GM19397 (cell line): ENCODE measurements at regions not wholly inside any gene's neighbourhood (a gene's known extent, or its start where the extent isn't known, plus 50 kb on each side); places are given as distances from the start of the nearest gene placed in this dataset.

Source experiments
- ATAC-seq: cut with Tn5 transposase; IDR thresholded peaks from one replicate; pipeline ENCODE4 v1.9.1; 2021; ENCODE audit warnings: mild to moderate bottlenecking, moderate library complexity; ENCODE audit not compliant: unreplicated experiment

GRCh38 chr3:59653405-59654122 is 603.7 kb upstream of the CFAP20DC start:
- no peak for ATAC-seq

DNA sequence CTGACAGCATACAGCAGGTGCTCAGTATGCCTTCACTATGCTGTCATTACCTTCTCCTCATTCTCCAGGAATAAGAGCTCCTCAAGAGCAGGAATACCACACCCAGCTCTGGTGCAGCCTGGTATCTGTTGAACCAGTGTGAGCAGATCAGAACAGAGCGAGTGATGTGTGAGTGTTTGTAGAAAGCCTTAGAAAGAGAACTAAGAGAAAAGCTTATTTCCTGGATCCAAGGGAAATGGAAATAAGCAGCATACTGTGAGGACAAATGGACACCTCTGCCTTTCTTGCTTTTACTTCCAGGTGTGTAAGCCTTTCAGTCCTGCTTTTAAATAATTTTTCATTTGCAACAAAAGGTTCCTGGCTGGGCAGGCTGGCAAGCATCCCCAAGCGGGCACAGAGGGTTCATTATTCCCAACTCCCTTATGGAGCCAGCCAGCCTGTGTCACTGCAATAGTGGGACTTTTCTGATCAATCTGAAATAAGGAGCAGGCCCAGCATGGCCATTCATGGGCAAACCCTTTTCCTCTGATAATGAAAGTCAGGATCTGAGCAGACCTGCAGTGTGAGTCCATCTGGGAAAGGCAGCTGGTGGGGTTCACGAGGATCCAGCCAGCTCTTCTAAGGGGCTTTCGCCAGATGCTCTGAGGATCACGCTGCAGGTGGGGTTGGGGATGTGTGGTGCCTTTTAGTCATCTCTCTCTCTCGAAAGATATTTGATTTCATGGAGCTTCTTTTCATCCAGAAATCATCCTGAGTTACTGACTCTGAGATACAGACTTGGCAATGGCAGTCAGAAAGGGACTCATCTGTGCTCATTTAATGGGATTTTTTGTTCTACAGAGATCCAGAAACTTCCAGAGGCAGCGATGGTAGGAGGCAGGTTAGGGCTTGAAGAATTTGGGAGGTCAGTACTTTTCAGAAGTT is 594.9 kb upstream of the CFAP20DC start:
- no peak for ATAC-seq

DNA sequence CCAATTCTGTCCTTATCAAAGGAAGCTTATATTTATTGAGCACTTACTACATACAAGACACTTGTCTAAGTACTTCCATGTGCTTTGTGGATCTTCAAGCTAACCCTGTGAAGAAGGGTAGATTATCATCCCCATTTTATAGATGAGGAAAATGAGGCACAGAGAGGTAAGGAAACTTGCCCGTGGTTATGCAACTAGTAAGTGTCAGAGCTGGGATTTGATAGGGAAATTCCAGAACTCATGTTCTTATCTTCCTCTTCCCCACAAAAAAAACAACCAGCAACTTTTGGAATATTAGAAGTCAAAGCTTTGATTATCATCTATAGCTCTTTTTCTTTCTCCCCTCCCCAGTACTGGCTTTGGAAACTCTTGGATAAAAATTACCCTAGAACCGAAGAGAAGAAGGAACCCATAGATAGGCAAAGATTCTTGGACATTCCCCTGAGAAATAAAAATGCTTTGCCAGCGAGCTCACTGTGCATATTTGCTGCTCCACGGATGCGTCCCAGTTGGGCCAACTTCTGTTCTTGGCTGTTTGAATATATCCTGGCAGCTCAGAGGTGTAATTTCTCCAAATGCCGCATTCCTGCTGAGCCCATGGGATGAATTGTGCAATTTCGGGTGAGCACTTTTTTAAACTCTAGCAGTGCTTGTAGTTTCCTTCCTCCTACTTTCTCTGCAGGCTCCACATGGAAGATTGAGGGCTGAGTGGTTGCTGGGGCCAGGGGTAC is 591.5 kb upstream of the CFAP20DC start:
- no peak for ATAC-seq

- no peak for ATAC-seq
Measured at GRCh38 chr3:59632760-59633573, 583.1 kb upstream of the CFAP20DC start.

- no peak for ATAC-seq
Measured at GRCh38 chr3:59631482-59631881, 581.7 kb upstream of the CFAP20DC start.

GRCh38 chr3:59621037-59621436 is 571.2 kb upstream of the CFAP20DC start:
- ATAC-seq = no peak

DNA sequence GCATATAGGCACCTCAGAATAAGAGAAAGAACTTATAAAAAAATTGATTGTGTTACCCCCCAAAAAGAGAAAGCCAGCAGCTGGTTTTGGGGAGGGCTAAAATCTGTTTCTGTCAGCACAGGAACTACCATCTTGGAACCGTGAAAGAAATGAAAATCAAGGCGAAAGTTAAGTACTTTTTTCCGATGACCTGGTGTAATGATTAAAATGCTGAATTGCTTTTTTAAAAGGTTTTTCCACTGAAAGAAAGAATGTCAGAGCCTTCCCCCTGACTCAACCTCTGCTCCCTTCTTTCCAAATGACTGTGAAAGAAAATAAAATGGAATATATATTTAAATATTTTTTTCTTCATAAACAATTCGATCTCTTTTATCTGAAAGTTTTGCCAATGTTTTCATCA is 570.5 kb upstream of the CFAP20DC start:
- ATAC-seq = no peak

DNA sequence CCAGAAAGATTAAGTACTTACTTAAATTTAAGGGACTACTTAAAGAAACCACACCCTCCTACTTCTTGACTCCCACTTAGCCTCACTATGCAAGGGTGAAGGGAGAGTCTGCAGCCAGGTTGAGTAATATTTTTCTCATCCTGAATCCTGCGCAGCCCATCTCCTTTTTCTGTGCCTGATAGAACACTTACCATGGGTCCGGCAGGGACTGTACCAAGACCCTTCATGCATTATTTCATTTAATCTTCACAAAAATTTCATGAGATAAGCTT is 562.6 kb upstream of the CFAP20DC start:
- no peak for ATAC-seq

GRCh38 chr3:59611649-59612443 is 562.0 kb upstream of the CFAP20DC start:
- ATAC-seq = no peak

DNA sequence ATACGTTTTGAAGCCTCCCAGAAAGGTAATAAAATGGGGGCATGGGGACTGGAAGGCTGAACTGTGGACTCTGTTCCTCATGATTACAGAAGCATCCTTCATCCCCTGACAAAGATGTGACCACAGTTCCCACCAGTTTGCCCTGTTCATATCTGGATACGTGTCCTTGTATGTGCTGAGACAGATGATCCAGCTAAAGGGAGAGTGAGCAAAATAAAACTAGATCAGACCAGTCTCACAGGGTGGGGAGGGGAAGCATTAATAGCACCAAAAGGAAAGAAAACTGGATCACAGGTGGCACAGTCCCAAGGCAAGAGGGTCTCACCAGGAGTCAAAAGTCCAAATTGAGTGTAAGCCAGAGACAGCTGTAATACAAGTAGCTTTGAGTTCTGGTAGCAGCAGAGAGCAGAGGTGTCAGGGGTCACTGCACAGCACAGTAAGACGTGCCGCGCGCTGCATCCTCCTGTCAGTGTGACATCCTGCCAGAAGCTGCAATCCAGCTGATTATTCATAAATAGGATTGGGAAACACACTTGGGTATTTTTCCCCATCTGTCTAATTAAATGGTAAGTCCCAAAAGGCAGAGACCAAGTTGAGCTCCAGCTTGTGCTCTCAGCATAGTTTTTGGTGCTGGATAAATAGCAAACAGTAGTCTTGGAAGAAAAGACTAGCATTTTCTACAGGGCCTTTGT is 560.0 kb upstream of the CFAP20DC start:
- no peak for ATAC-seq

DNA sequence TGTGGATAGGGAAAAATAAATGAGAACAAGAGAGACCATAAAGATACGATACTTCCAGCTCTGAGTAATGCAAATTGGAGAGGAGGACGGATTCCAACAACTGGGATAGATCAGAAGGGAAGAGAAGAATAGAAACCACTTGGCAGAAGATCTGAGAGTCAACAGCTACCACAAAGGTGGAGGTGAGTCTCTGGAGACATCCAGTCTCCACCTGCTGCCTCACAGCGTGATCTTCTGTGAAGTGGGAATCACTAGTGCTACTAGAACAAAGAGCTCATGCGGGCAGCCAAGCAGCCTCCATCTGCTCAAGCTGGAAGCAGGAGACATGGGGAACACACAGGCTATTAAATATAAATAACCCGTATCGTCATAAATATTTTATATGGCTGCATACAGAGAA is 558.5 kb upstream of the CFAP20DC start:
- ATAC-seq = no peak

- ATAC-seq = no peak
Measured at GRCh38 chr3:59607656-59608055, 557.8 kb upstream of the CFAP20DC start.

DNA sequence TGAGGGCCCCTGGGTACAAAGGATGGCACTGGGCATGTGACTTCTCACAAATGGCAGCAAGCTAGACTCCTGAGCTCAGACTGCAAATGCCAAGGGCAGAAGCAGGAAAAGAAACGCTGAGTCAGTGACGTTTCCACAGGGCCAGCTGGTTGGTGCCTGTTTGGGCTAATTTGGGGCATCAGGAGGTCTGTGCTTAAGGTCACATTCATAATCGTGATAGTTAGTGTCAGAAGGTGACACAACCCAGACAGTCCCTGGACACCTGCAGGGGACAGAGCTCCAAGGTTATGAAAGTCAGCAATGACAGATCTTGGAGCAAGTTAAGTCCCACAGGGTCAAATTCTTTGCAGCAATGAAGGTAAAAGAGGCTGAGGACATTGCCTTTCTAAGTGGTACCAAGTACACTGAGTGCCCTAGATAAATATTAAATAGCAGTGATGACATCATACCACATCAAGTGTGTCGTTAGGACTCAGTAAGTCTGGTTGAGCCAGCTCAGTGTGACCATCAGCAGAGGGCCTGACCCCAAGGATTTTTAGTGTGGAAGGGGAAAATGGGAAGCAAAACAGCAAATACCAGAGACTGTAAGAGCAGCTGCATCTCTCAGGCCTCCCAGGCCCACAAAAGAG is 556.9 kb upstream of the CFAP20DC start:
- ATAC-seq = no peak

GRCh38 chr3:59605944-59606534 is 556.2 kb upstream of the CFAP20DC start:
- no peak for ATAC-seq

- no peak for ATAC-seq
Measured at GRCh38 chr3:59605318-59605717, 555.5 kb upstream of the CFAP20DC start.

DNA sequence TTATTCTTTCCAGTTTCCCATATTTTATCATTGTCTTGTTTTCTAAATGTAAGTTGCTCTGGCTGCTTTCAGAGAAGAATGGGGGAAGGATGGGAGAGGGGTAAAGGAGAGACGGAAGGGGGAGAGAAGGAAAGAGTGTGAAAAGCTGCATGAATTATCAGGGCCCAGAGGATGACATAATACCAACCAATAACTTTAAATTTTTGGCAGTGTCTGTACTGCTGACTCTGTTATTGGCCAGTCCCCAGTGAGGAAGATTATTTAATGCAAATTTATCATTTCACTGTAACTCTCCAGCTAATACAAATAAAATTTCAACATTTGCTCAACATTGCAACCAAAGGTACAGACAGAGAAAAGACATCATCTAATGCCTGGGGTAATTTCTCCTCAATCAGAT is 551.7 kb upstream of the CFAP20DC start:
- no peak for ATAC-seq

- ATAC-seq = no peak
Measured at GRCh38 chr3:59600631-59601030, 550.8 kb upstream of the CFAP20DC start.

GRCh38 chr3:59596741-59597140 is 546.9 kb upstream of the CFAP20DC start:
- no peak for ATAC-seq

DNA sequence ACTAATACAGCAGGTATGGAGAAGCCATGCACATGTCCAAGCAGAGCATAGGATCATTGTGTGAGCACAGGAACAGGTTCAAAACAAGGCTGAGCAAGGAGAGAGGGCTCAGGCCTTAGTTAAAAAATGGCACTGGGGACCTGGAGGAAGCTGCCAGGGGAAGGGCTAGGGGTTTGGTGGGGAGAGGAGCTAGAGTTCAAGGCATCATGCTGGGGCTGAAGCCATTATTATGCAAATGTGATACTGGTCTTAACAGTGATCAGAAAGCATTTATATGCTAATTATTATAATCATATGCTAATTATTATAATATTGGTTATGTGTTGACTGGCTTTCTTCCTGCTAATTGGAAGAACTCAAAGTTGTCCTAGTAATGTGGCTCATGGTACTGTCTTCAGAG is 546.0 kb upstream of the CFAP20DC start:
- ATAC-seq = no peak
